HG02970 (cell line): ENCODE measurements at regions not wholly inside any gene's neighbourhood (a gene's known extent, or its start where the extent isn't known, plus 50 kb on each side); places are given as distances from the start of the nearest gene placed in this dataset.
A peak's percentile ranks its signal among the peaks of the same experiment; 100 is the strongest.
"Not testable (repeated sequence)": the region's sequence is repeated elsewhere in the genome, so short reads cannot be mapped to it uniquely, and the experiment has no call there.

Experiments
- ATAC-seq: cut with Tn5 transposase; IDR thresholded peaks from one replicate; pipeline ENCODE4 v1.9.1; 2021; ENCODE audit warnings: mild to moderate bottlenecking, moderate library complexity, moderate number of reproducible peaks; ENCODE audit not compliant: unreplicated experiment, low FRiP score

DNA sequence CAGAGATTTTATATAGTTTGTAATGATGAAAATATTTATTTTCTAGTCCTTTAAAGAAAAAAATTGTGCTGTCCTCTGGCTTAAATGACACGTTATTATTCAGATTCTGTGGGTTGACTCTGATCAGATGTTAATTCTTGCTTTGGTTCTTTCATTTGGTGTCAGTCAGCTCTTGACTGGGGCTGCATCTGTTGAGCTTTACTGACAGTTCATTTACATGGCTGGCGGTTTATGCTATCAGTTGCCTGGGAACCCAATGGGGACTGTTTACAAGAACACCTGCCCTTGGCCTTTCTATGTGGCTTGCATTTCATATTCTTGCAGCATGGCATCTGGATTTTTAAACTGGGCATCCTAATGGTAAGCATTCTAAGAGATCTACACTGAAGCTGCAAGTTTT, 667.1 kb upstream of the FBXO33 start:
- no peak for ATAC-seq

DNA sequence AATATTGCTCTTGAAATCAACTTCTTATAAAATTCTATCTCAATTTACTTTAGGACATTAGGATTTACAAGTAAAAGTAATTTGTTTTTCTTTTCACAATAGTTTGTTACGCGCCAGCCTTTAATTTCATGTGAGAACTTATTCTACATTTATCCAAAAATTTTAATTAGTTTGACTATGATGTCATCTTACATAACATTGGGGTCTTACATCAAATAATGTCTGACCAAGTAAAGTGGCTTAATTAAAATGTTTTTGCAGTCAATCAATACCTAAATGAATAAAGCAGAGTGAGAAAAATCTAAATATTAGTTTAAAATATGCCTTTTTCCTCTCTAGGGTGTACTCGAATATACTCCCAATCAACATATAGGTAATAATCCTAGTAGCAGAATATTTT, 666.2 kb upstream of the FBXO33 start:
- ATAC-seq = no peak

DNA sequence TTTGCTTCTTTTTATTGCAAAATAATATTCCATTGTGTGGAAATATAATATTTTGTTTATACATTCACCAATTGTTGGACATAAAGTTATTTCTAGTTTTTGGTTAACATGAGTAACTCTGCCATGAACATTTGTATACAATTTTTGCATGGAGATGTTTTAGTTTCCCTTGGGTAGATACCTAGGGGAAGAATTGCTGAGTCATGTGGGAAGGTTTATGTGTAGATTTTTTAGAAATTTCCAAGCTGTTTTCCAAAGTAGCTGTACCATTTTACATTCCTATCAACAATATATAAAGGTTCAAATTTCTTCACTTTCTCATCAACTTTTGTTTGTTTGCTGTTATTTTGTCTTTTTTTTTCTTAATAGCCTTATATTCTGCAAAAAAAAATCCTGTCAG, 664.7 kb upstream of the FBXO33 start:
- ATAC-seq = no peak

DNA sequence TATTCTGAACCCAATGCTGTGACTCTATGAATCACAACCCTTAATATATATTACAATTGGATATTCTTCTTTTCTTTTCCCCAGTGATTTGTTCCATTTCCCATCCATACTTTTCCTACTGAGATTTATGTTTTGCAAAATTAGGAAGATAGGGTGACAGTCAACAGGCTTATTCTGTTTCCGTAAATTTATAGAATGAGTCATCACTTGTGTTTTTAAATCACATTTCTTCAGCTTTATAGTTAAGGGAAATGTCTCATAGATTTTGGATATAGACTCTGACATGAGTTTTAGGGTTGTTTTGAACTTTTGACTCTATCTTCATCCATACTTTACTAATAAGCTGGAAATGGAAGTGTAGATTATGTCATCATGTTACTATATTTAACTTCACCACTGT, 661.6 kb upstream of the FBXO33 start:
- no peak for ATAC-seq

DNA sequence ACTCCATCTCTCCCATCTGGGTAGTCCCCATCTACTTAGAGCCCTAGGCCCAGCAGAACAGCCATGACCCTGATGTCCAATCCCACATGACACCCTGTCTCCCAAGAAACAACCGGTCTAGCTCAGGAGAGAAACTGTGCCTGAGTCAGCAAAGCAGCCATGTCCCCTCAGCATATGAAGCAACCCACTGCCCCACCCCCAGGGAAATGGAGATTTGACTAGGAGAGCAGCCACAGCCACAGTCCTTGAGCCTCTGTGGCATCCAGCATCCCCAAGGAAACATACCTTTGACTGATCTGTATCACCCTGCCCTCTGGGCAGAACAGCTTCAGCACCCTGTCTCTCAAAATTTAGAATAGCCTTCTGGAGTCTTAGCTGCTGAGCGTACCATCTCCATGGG, 641.9 kb upstream of the FBXO33 start:
- no peak for ATAC-seq

DNA sequence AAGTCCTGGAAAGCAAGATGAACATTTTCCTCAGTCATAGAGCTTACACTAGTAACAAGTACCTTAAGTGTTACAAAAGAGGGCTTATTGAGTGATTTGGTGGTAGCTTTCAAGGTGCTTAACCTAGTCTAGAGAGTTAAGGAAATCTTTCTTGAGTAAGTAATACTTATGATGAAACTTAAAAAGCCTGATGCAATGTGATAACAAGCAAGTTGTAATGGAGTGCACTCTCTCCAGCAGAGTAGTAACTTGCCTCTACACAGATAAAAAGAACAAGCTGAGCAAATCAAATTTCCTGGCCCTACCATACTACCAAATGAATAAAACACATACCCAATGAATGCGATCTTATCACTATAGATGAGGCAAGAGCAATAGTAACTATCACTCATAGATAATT, 639.9 kb upstream of the FBXO33 start:
- no peak for ATAC-seq

DNA sequence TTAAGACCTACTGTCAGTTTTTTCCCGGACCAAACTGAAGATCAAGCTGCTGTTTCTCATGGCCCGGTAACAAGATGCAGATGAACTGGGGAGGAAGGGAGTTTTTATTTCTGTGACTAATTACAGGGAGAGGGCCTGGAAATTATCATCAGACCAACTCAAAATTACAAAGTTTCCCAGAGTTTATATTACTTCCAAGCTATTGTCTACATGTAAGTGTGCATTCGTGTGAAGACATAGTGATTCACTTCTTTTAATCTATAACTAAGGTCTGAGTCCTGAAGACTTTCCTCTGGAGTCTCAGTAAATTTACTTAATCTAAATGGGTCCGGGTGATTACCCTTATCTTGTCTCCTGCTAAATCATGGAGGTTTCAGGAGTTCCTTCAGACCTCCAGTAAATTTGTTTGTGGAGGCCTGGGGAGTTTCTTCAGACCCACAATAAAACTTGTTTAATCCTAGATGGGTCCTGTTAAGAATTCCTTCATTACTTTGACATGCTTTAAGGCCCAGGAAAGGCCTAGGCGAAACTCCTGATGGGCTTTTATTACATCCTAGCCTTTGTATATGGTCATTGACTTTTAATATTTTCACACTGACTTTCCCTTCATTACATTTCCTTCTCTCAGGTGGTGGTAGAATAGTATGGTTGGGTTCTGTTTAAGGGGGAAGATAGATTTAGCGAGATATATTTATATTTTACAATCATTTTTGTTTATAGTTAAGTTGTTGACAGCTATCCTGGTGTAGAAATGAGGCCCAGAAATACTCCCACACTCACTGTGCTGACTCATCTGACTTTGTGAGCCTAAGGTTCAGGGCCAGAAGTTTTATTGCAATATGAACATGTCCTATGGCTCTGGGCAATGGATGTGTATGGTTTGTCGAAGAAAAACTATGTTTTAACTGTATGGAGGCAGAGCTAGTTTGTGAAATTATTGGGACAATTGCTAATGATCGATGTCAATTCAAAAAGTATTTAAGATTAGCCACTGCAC, 627.0 kb upstream of the FBXO33 start:
- no peak for ATAC-seq

DNA sequence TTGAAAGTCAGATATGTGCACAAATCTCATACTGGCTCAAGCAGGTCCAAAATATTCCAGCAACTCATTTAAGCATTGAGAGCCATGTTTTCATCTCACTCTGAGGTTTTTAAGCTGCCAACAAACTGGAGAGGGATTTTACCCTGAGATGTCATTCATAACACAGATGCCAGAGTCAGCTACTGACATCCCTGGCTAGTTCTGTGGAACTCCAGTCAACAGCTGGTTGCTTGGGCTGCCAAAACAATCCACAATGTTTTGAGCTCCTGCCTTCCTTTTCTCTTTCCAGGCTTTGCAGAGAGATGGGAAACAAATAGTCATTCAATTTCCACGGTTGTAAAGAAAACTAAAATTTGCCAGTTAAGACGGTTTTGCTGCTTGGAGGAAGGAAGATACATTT, 621.2 kb upstream of the FBXO33 start:
- ATAC-seq = no peak

DNA sequence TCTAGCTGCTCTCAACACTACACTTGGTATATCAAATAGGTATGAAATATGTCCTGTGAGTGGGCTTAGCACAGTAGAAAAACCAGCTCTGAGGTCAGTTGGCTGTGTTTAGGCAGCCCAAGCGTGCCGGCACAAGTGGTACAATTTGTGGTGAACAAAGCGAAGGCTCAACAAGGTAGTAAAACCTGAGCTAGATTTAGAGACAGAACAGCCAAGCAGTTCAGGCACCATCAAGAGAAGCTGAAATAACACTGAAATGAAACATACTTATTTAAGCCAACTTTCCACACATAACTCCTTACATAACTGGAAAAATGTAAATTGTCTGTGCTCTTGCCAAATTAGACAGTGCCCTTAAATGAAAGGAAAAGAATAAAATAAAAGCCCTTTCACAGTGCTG, 596.8 kb upstream of the FBXO33 start:
- no peak for ATAC-seq

DNA sequence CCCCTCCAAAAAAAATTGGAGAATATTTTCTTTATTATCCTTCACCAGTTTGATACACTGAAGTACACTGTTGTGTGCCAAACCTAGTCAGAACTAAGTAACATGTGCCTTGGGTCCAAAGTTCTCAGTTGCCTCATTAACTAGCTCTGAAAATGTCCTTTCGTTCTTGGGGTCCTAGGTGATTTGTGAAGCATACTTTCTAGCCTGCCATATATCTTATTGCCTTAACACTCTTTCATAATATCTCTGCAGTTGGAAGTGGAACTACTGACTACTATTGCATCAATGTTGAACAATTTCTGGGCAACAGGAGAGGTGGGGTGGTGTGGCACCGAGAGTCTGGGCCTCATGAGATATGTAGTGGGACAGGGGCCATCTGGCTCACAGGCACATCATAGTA, 592.9 kb upstream of the FBXO33 start:
- ATAC-seq = no peak

DNA sequence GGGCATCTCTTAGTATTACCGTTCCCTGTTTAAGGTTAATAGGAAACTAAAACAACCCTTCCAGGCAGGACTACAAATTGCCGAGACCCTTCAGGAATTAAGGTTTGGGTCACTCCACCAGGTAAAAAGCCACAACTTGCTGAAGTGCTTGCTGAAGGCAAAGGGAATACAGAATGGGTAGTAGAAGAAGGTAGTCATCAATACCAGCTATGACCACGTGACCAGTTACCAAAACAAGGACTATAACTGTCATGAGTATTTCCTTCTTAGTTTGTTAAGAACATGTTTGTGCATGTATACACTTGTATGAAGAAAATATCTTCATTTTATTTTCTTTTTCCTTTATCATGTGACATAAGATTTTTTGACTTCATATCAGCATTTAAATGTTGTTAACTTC, 578.7 kb upstream of the FBXO33 start:
- ATAC-seq = no peak

DNA sequence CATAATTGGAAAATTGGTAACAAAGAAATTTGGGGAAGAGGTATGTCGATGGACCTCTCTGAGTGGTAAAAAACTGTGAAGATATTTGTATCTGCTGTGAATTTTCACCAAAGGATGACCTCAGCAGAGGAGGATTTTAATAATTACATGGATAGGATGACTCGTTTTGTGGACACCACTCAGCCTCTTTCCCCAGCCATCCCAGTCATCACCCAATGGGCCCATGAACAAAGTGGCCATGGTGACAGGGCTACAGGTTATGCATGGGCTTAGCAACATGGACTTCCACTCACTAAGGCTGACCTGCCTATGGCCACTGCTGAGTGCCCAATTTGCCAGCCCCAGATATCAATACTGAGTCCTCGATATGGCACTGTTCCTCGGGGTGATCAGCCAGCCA, 577.5 kb upstream of the FBXO33 start:
- ATAC-seq = no peak

DNA sequence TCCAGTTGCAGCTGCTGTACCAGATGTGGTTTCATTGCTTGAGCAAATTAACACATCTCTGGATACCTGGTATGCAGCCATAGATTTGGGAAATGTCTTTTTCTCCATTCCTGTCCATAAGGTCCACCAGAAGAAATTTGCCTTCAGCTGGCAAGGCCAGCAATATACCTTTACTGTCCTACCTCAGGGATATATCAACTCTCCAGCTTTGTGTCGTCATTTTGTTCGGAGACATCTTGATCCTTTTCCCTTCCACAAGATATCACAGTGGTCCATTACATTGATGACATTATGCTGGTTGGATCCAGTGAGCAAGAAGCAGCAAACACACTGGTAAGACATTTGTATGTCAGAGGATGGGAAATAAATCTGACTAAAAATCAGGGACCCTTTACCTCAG, 576.1 kb upstream of the FBXO33 start:
- ATAC-seq = not testable (repeated sequence)

DNA sequence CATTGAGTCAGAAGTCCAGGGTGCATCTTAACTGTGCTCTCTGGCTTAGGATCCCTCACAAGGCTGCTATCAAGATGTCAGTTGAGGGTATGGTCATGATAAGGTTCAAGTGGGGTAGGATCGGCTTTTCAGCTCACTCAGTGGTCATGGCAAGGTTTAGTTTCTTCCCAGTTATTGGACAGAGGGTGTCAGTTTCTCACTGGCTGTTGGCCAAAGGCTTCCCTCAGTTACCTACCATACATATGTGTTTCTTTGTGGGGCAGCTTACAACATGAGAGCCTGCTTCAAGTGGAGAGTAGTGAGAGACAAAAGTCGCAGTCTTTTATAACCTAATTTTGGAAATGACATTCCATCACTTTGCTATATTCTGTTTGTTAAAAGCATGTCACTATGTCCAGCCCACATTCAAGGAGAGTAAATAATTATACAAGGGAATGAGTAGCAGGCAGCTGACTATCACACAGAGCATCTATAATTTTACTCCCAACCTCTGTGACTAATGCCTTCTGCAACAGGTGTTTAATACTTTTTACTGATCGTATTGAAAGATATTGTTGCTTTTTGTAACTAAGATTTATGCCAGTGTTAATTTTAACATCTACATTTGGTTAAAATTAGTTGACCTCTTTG, 572.8 kb upstream of the FBXO33 start:
- no peak for ATAC-seq

DNA sequence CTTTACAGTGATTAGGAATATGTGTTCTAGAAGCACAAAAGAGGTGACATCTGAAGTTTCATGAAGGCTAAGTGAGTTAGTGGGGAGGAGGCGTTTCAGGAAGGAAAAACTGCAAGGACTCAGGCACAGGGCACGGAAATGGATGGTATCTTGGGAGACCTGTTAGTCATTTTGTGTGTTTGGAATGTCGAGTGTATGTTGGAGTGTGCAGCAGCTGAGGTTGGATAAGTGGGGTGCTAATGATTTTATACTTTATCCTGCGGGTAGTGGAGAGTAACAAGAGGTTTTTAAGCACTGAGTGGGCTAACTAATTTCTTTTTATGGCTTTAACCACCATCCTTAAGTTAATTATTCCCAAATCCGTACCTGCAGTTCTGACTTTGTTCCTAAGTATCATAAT, 571.5 kb upstream of the FBXO33 start:
- no peak for ATAC-seq

DNA sequence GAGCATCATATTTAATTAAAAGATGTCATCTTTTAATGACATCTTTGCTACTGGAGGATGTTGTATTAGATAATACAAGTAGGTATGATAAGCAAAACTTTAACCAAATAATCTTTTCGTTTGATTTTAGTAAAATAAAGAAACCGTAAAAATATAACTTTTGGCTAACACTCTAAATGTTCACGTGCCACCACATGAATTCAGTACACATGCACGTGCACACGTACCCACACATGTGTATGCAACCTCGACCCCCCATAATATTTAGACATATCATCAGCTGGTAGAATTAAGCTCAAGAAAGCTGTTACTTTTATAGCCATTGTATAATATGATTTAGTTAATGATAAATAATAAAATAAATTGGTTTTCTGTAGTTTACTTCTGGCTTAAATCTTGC, 566.6 kb upstream of the FBXO33 start:
- no peak for ATAC-seq

DNA sequence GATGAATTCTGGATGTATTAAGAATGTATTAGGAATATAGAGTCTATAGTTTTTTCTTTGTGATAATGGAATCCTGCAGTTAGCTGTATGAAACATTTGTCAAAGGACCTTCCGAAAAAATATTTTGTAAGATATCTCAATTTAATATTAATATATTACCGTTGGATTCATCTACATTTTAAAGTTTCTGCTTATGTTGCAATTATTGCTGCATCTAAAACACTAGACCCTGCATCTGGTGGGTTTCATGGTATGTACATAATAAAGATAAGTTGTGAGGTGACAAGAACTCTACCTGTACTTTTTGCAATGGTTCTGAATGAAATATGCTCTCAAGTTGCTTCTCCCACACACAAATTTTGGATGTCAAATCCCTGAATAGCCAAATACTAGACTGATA, 565.9 kb upstream of the FBXO33 start:
- no peak for ATAC-seq

DNA sequence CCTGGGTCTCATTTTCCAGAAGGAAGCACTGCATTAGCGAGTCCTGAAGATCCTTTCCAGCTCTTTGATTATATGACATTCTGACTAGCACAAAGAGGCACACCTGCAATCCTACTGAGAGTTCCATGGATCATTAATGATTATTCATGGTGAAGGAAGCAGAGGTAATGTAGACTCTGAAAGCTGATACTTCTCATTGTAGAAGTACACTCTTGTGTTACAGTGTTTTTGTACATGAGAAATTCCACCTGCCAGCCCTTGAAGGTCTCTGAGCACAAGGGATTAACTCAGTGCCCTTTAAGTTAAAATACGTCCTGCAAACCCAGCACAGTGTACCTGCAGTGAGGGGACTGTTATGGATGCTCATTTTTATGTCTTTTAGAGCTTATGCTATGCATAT, 558.8 kb upstream of the FBXO33 start:
- no peak for ATAC-seq

DNA sequence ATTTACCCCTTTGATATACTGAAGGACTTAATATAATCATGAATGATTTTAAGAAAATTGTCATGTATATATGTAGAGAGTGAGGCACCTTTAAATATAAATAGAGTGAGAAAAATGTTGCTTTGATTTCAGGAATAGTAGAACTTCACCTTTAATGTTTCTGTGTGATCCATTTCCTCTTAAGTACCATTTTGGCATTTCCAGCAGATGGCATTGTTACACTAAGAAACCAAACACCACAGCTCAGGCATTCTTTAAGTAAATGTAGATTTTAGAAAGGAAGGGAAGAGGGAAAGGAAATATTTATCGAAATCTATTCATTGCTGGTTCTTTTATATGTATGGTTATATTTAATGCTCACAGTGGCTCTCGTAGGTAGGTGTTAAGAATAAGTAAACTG, 556.7 kb upstream of the FBXO33 start:
- no peak for ATAC-seq

DNA sequence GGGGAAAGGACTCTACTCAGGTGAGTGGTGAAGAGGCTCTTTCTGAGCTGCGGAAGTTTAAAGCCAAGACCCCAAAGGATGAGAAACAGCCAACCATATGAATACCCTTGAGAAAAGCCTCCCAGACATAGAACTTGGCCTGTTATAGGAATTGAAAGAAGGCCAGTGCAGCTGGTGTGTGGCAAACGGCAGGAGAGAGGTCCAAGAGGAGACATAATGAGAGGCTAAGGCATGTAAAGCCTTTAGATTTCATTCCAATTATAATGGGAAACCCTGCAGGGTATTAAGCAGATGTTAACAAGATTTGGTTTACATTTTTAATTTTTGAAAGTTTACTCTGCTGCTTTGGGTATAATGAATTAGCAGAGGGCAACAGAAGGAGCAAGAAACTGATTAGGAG, 552.1 kb upstream of the FBXO33 start:
- no peak for ATAC-seq

DNA sequence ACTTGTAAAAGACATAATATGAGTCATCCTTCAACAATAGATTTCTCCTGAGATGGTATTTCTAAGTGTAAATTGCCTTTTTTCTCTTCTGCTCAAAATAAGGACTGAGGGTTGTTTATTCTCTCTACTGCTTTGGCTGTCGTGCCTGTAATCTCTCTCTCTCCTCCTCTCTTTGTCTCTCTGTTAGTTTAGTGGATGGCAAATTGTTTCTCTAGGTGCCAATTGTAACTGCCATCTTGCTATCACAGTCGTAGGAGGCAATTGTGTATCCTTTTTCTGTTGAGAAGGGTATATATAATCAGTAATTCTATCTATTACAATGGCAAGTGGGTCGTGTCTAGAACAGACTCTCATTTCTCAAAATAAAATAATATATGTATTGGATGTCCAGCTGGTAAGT, 545.0 kb upstream of the FBXO33 start:
- no peak for ATAC-seq

DNA sequence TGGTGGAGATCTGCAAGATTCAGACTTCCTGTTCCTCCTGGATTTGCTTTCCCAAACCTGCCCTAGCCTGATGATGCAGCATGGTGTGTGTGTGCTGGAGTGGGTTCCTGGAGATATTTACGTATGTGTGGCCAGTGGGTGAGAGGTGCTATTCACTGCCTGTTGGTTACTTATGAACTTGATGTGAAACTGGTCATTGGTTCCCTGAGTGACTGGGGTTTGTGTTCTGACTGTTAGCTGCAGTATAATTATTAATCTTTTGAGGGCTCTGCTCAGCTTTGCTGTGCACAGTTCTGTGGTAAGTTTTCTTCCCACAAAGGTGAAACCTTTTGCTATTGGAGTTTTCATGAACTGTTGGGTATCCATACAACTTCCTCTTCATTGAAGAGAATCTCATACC, 541.8 kb upstream of the FBXO33 start:
- ATAC-seq = peak; percentile 100
